Naive thymus-derived CD4-positive, alpha-beta T cell (primary cell): ENCODE measurements at regions not wholly inside any gene's neighbourhood (a gene's known extent, or its start where the extent isn't known, plus 50 kb on each side); places are given as distances from the start of the nearest gene placed in this dataset.
"Not testable (repeated sequence)": the region's sequence is repeated elsewhere in the genome, so short reads cannot be mapped to it uniquely, and the experiment has no call there.

ENCODE experiments used
- ATAC-seq: fragments of 150-1000 bp; cut with Tn5 transposase; 2 replicates; pipeline ENCODE4 v1.10.0; 2021; ENCODE audit warnings: mild to moderate bottlenecking, moderate library complexity
- CTCF ChIA-PET: fragments of 350-600 bp; sonication (Branson Sonifier 250); formaldehyde crosslinking; loops from one replicate; lab custom pipeline; 2021; ENCODE audit warnings: antibody characterized with exemption; lab: Charles Lee
- POLR2A ChIA-PET: fragments of 350-600 bp; sonication (Branson Sonifier 250); formaldehyde crosslinking; loops from one replicate; lab custom pipeline; 2021; ENCODE audit warnings: antibody characterized with exemption, inconsistent platforms; lab: Charles Lee
- DNase-seq, 9 donors: peaks; one replicate each; pipeline versions ENCODE4 v3.0.0 to v3.0.0-alpha.2; 2020 to 2022; ENCODE audit warnings: mixed read lengths in 1 of 9
- H3K27ac ChIP-seq: one replicate; pipeline ENCODE4 v1.7.0; 2013; ENCODE audit warnings: mild to moderate bottlenecking, low read depth, low read length, moderate library complexity
- H3K27me3 ChIP-seq, 2 donors: one replicate each; pipeline ENCODE4 v1.7.0; 2013; ENCODE audit warnings: low read length in 2 of 2, mild to moderate bottlenecking in 2 of 2, moderate library complexity in 2 of 2; ENCODE audit not compliant: control insufficient read depth in 2 of 2, insufficient read depth in 2 of 2
- H3K36me3 ChIP-seq, 3 experiments: 1 replicate in 2 of 3; 2 replicates in 1 of 3; pipeline ENCODE4 v1.7.0; 2013; ENCODE audit warnings: low read length in 3 of 3, mild to moderate bottlenecking in 3 of 3, moderate library complexity in 1 of 3; ENCODE audit not compliant: insufficient read depth in 3 of 3, control insufficient read depth in 2 of 3
- H3K4me1 ChIP-seq, 2 donors: one replicate each; pipeline ENCODE4 v1.7.0; 2013; ENCODE audit warnings: low read length in 2 of 2, mild to moderate bottlenecking in 2 of 2, moderate library complexity in 1 of 2; ENCODE audit not compliant: control insufficient read depth in 2 of 2, insufficient read depth in 2 of 2
- H3K4me3 ChIP-seq: 2 replicates; pipeline ENCODE4 v1.7.0; 2013; ENCODE audit warnings: mild to moderate bottlenecking, low read length
- H3K9me3 ChIP-seq, 3 experiments: 1 replicate in 2 of 3; 2 replicates in 1 of 3; pipeline ENCODE4 v1.7.0; 2013; ENCODE audit warnings: low read length in 3 of 3; ENCODE audit not compliant: control insufficient read depth in 2 of 3
- H3K27ac Mint-ChIP-seq, 9 donors: one replicate each; pipeline ENCODE4 v1.8.0; 2020 to 2022; ENCODE audit warnings: mixed read lengths in 9 of 9, mild to moderate bottlenecking in 8 of 9, moderate library complexity in 5 of 9, inconsistent platforms in 2 of 9
- H3K27me3 Mint-ChIP-seq, 5 donors: one replicate each; pipeline ENCODE4 v1.8.0; 2021 to 2022; ENCODE audit warnings: mixed read lengths in 5 of 5, mild to moderate bottlenecking in 1 of 5
- H3K36me3 Mint-ChIP-seq, 5 donors: one replicate each; pipeline ENCODE4 v1.8.0; 2020 to 2022; ENCODE audit warnings: mixed read lengths in 5 of 5, mild to moderate bottlenecking in 3 of 5, inconsistent platforms in 1 of 5
- H3K4me1 Mint-ChIP-seq, 7 donors: one replicate each; pipeline ENCODE4 v1.8.0; 2020 to 2022; ENCODE audit warnings: mixed read lengths in 7 of 7, mild to moderate bottlenecking in 3 of 7, inconsistent platforms in 1 of 7
- H3K4me3 Mint-ChIP-seq, 10 donors: one replicate each; pipeline ENCODE4 v1.8.0; 2020 to 2022; ENCODE audit warnings: mild to moderate bottlenecking in 10 of 10, mixed read lengths in 10 of 10, moderate library complexity in 6 of 10, inconsistent platforms in 2 of 10
- H3K9me3 Mint-ChIP-seq, 11 donors: one replicate each; pipeline ENCODE4 v1.8.0; 2020 to 2022; ENCODE audit warnings: mixed read lengths in 11 of 11, mild to moderate bottlenecking in 4 of 11, inconsistent platforms in 1 of 11, moderate library complexity in 1 of 11
- intact Hi-C, 2 donors: fragments of 100-400 bp; cut with micrococcal nuclease; formaldehyde crosslinking; loops; one replicate each; pipeline ENCODE4 v1.15.1; 2023

DNA sequence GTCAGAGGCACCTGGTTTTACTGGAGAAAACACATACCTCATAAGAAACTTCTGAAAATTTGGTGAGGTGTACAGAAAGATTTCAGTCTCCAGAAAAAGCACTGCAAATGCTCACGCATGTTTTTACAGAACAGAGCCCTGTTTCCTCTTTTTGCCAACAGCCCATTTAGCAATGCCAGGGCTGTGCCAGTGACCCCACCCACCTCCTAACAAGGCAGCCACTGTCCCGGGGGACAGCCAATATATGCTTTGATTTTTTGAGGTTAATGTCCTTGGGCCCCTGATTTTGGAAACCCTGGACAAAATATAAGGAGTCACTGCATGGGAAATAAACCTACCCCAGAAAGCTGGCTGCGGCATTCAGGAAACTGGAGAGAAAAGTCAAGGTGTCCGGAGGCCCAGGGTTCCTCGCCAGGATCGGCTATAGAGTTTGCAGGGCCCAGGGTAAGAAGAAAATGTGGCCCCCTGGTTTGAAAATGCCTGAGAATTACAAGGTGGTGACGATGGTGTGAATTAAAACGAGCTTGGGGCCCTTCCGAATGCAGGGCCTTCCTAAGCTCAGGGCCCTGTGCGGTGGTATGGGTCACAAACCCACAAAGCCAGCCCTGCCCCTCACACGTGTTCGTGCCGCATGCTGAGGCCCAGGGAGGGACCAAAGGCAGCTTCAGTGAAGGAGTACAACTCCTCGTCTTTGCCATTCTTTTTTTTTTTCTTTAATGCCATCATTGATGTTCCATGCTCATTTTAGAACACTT is 71.1 kb upstream of the WNT7B start:
- peaks cover 20 to 81% (median 64%) of the 10 kb centered on the region in 7 donors for H3K4me1 Mint-ChIP-seq
- CTCF ChIA-PET: interaction anchor here (0.6 to 1.5 kb wide), 5 partner anchors 11 to 238 kb away, joined by 3 to 7 read pairs (median 4); no protein-coding TSS in a partner anchor
- H3K4me3 ChIP-seq: no peak overlapping the region
- H3K27ac ChIP-seq: no peak overlapping the region
- peaks cover 0 to 2% (median 0%) of the 10 kb centered on the region in 11 donors for H3K9me3 Mint-ChIP-seq
- H3K4me3 Mint-ChIP-seq: peak overlapping the region in 1 of 10 donors; percentile 51
- H3K36me3 ChIP-seq: no peaks in the 10 kb centered on the region
- peaks cover 0 to 6% (median 0%) of the 10 kb centered on the region in 5 donors for H3K27me3 Mint-ChIP-seq
- H3K9me3 ChIP-seq: no peaks in the 10 kb centered on the region
- intact Hi-C loops: no loop called here
- no peaks in the 10 kb centered on the region for H3K36me3 Mint-ChIP-seq
- H3K27me3 ChIP-seq: no peaks in the 10 kb centered on the region
- POLR2A ChIA-PET: interaction anchor here (1.0 to 5.5 kb wide), 3 partner anchors 11 to 42 kb away, joined by 3 to 46 read pairs (median 3); no protein-coding TSS in a partner anchor
- peaks cover 18 to 42% of the 10 kb centered on the region in 2 donors for H3K4me1 ChIP-seq
- DNase-seq: no peak
- peak overlapping the region in 7 of 9 donors; percentile 34 to 94 (median 62) for H3K27ac Mint-ChIP-seq
- ATAC-seq: peak; percentile 46

DNA sequence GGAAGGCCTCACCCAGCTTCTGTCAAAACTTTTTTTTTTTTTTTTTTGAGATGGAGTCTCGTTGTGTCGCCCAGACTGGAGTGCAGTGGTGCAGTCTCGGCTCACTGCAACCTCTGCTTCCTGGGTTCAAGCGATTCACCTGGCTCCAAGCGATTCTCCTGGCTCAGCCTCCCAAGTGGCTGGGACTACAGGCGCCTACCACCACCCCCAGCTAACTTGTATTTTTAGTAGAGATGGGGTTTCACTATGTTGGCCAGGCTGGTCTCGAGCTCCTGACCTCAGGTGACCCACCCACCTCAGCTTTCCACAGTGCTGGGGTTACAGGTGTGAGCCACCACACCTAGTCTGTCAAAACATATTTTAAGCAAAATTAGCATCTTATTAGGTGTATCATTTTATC is 71.7 kb upstream of the WNT7B start:
- H3K4me3 ChIP-seq, H3K9me3 Mint-ChIP-seq, H3K27me3 Mint-ChIP-seq, H3K27ac ChIP-seq, H3K36me3 Mint-ChIP-seq, H3K27me3 ChIP-seq, intact Hi-C loops, DNase-seq, H3K4me3 Mint-ChIP-seq, H3K36me3 ChIP-seq, H3K9me3 ChIP-seq, ATAC-seq: not testable (repeated sequence)
- H3K27ac Mint-ChIP-seq: peak overlapping the region in 6 of 9 donors; percentile 28 to 96 (median 44)
- ChIA-PET POLR2A (interaction anchor here (1.1 to 5.5 kb wide), 2 partner anchors 12 to 42 kb away, joined by 3 to 46 read pairs; no protein-coding TSS in a partner anchor), CTCF (interaction anchor here (0.7 to 1.1 kb wide), 3 partner anchors 12 to 43 kb away, joined by 3 to 7 read pairs (median 5); no protein-coding TSS in a partner anchor)
- peaks cover 18 to 39% of the 10 kb centered on the region in 2 donors for H3K4me1 ChIP-seq
- peaks cover 16 to 80% (median 62%) of the 10 kb centered on the region in 7 donors for H3K4me1 Mint-ChIP-seq

DNA sequence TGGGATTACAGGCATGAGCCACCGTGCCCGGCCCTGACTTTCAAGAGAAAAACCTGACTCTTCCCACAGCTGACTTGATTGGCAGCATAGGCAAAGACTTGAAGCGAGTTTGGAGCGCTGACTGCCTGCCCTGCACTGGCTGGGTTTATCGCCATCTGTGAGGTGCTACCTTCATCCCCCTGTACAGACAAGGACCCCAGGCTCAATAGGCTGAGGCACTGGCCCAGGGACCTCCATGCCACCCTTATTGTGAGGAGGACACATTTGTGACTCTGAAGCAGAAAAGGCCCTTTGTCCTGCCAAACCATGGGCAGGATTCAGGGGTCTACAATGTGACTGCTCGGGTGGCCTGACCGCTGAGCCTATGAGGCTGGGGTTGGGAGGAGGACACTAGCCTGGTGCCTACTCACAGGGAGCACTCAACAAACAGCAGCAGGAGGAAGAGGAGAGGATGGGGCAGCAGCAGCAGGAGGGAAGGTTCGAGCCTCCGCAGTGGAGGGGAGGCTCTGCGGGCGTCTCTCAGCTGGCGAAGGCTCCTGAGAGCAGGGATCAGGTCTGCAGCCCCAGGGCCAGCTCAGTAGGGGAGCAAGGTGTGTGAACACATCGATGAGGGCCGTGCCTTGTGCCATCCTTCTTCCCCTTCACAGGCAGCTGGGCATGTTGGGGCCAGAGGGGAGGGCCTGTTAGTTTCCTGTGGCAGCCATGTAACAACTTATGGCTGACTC is 72.9 kb upstream of the WNT7B start:
- peaks cover 0 to 2% (median 0%) of the 10 kb centered on the region in 11 donors for H3K9me3 Mint-ChIP-seq
- Histone ChIP-seq H3K27ac (peak overlapping the region; percentile 92), H3K27me3 (no peaks in the 10 kb centered on the region), H3K4me1 (peaks cover 10 to 31% of the 10 kb centered on the region in 2 donors), H3K9me3 (no peaks in the 10 kb centered on the region), H3K4me3 (no peak overlapping the region), H3K36me3 (no peaks in the 10 kb centered on the region)
- no peak for DNase-seq
- POLR2A ChIA-PET: interaction anchor here (1.1 to 6.8 kb wide), 3 partner anchors 10 to 20 kb away, joined by 3 to 104 read pairs (median 5); no protein-coding TSS in a partner anchor
- peak overlapping the region in 6 of 10 donors; percentile 12 to 62 (median 28) for H3K4me3 Mint-ChIP-seq
- no peak for ATAC-seq
- peaks cover 11 to 74% (median 58%) of the 10 kb centered on the region in 7 donors for H3K4me1 Mint-ChIP-seq
- H3K27me3 Mint-ChIP-seq: peaks cover 0 to 6% (median 0%) of the 10 kb centered on the region in 5 donors
- CTCF ChIA-PET: no interaction called here
- H3K36me3 Mint-ChIP-seq: peaks cover 0 to 3% (median 0%) of the 10 kb centered on the region in 5 donors
- intact Hi-C loops: loop anchor here (5.0 kb wide), 2 partner anchors 38 to 247 kb away; partner anchors contain the start of gene GTSE1 (in 2 of the 2)
- H3K27ac Mint-ChIP-seq: peak overlapping the region; percentile 46 to 96 (median 90)

DNA sequence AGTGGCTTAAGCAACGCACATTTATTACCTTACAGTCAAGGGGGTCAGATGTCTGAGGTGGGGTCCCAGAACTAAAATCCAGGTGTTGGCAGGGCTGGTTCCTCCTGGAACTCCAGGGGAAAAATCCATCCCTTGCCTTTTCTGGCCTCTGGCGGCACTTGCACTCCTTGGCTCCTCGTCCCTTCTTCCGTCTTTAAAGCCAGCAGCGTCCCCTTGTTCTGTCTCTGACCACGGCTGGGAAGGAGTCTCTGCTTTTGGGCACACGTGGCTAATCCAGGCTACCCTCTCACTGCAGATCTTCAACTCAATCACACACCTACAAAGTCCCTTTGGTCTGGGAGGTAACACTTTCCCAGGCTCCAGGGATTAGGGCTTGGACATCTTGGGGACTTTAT is 73.5 kb upstream of the WNT7B start:
- Histone ChIP-seq H3K36me3 (no peaks in the 10 kb centered on the region), H3K4me1 (peaks cover 14 to 36% of the 10 kb centered on the region in 2 donors), H3K27me3 (no peaks in the 10 kb centered on the region), H3K27ac (peak overlapping the region; percentile 92), H3K9me3 (no peaks in the 10 kb centered on the region), H3K4me3 (no peak overlapping the region)
- ChIA-PET POLR2A (interaction anchor here (1.1 to 6.8 kb wide), 3 partner anchors 10 to 20 kb away, joined by 3 to 104 read pairs (median 5); no protein-coding TSS in a partner anchor), CTCF (no interaction called here)
- Mint-ChIP-seq H3K4me1 (peaks cover 16 to 78% (median 63%) of the 10 kb centered on the region in 7 donors), H3K36me3 (peaks cover 0 to 3% (median 0%) of the 10 kb centered on the region in 5 donors), H3K4me3 (peak overlapping the region in 4 of 10 donors; percentile 14 to 62 (median 30)), H3K9me3 (peaks cover 0 to 2% (median 0%) of the 10 kb centered on the region in 11 donors), H3K27ac (peak overlapping the region in 7 of 9 donors; percentile 86 to 98 (median 93)), H3K27me3 (peaks cover 0 to 6% (median 0%) of the 10 kb centered on the region in 5 donors)
- intact Hi-C loops: loop anchor here (5.0 kb wide), 2 partner anchors 38 to 247 kb away; partner anchors contain the start of gene GTSE1 (in 2 of the 2)
- DNase-seq: no peak
- ATAC-seq: no peak

DNA sequence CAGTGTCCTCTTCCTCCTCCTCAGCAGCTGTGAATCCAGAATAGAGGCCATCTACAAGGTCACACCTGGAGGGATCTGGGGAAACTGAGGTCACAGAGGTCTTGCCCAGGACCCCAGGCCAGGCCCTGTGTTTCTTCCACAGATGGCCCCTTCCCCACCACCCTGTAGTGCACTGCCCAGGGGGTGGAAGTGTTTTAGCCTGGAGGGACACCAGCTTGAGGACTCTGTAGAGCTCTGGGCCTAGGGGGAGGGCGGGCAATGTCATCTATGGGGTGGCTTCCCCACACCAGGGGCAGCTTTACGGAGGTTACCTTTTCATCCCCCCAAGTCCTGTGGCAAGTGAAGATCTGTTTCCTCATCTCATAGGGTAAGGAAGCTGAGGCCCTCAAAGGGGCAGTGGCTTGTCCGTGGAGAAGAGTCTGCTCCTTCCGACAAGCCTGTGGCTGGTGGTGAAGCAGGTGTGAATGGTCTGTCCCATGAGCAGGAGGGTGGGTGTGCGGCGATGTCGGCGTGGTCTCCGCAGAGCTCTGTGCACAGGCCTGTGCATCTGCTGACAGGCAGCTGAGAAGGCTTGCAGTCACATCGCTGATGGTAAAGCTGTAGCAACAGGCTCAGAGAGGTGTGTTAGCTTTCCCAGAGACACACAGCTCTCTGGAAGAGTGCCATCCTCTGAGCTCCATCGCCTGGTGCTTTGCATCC is 74.1 kb upstream of the WNT7B start:
- H3K36me3 Mint-ChIP-seq: peaks cover 0 to 3% (median 0%) of the 10 kb centered on the region in 5 donors
- H3K27ac ChIP-seq: peak overlapping the region; percentile 92
- H3K27me3 ChIP-seq: no peaks in the 10 kb centered on the region
- ATAC-seq (no peak), DNase-seq (no peak)
- H3K4me1 ChIP-seq: peaks cover 20 to 33% of the 10 kb centered on the region in 2 donors
- intact Hi-C loops: loop anchor here (5.0 kb wide), 2 partner anchors 39 to 246 kb away; partner anchors contain the start of gene GTSE1 (in 2 of the 2)
- no peaks in the 10 kb centered on the region for H3K9me3 ChIP-seq
- H3K27ac Mint-ChIP-seq: peak overlapping the region; percentile 18 to 98 (median 92)
- CTCF ChIA-PET: interaction anchor here (0.6 to 1.0 kb wide), 2 partner anchors 9 to 20 kb away, joined by 3 read pairs; no protein-coding TSS in a partner anchor
- H3K4me3 ChIP-seq: no peak overlapping the region
- POLR2A ChIA-PET: interaction anchor here (1.1 to 6.8 kb wide), 5 partner anchors 8 to 19 kb away, joined by 3 to 104 read pairs (median 46); no protein-coding TSS in a partner anchor
- peaks cover 0 to 3% (median 0%) of the 10 kb centered on the region in 5 donors for H3K27me3 Mint-ChIP-seq
- H3K9me3 Mint-ChIP-seq: peaks cover 0 to 2% (median 0%) of the 10 kb centered on the region in 11 donors
- no peaks in the 10 kb centered on the region for H3K36me3 ChIP-seq
- peaks cover 17 to 78% (median 61%) of the 10 kb centered on the region in 7 donors for H3K4me1 Mint-ChIP-seq
- peak overlapping the region in 9 of 10 donors; percentile 27 to 95 (median 85) for H3K4me3 Mint-ChIP-seq
